HepG2 (cell line): ENCODE measurements at regions not wholly inside any gene's neighbourhood (a gene's known extent, or its start where the extent isn't known, plus 50 kb on each side); places are given as distances from the start of the nearest gene placed in this dataset.

ENCODE experiments used
- DNMT1 ChIP-seq: sonication (generic); formaldehyde crosslinking; IDR thresholded peaks from 2 replicates; pipeline ENCODE4 v1.5.1; 2020; ENCODE audit warnings: mild to moderate bottlenecking, missing genetic modification reagents
- ELF4 ChIP-seq: sonication (generic); formaldehyde crosslinking; IDR thresholded peaks from 2 replicates; pipeline ENCODE4 v1.5.0; 2020; ENCODE audit warnings: missing genetic modification reagents, mild to moderate bottlenecking, moderate library complexity, borderline replicate concordance
- GPN1 ChIP-seq: sonication (generic); formaldehyde crosslinking; IDR thresholded peaks from 2 replicates; pipeline ENCODE4 v1.5.1; 2020; ENCODE audit warnings: missing genetic modification reagents, borderline replicate concordance
- KLF15 ChIP-seq: sonication (generic); formaldehyde crosslinking; IDR thresholded peaks from 2 replicates; pipeline ENCODE4 v1.8.1; 2023; ENCODE audit warnings: borderline replicate concordance, mild to moderate bottlenecking, inconsistent platforms, missing genetic modification reagents, mixed read lengths
- NFIB ChIP-seq: sonication (generic); formaldehyde crosslinking; IDR thresholded peaks from 2 replicates; pipeline ENCODE4 v1.9.0; 2021; ENCODE audit warnings: missing genetic modification reagents, mild to moderate bottlenecking, borderline replicate concordance
- NR2F2 ChIP-seq: IDR thresholded peaks from 2 replicates; pipeline ENCODE4 v1.6.1; 2012; ENCODE audit warnings: low read depth, inconsistent platforms, borderline replicate concordance
- POLR2AphosphoS2 ChIP-seq: IDR thresholded peaks from 2 replicates; pipeline ENCODE4 v1.6.1; 2011; ENCODE audit warnings: low read depth, low read length, improper control_type of control experiment
- PREB ChIP-seq: sonication (generic); formaldehyde crosslinking; IDR thresholded peaks from 2 replicates; pipeline ENCODE4 v1.4.0; 2020; ENCODE audit warnings: missing genetic modification reagents
- TF ChIP-seq, protein P1 (sequence below): sonication (generic); formaldehyde crosslinking; IDR thresholded peaks from 2 replicates; pipeline ENCODE4 v1.8.1; 2023; ENCODE audit warnings: mild to moderate bottlenecking, missing genetic modification reagents
- TF ChIP-seq, protein P2 (sequence below): sonication (generic); formaldehyde crosslinking; IDR thresholded peaks from 2 replicates; pipeline ENCODE4 v1.8.1; 2023; ENCODE audit warnings: mild to moderate bottlenecking, moderate library complexity, missing genetic modification reagents

- TF ChIP-seq PREB (CRISPR knock-in tag) (no peak), ELF4 (CRISPR knock-in tag) (no peak), NFIB (no peak), DNMT1 (CRISPR knock-in tag) (no peak), GPN1 (CRISPR knock-in tag) (no peak), KLF15 (no peak), NR2F2 (no peak), POLR2AphosphoS2 (no peak)
- TF ChIP-seq, protein P1, sequence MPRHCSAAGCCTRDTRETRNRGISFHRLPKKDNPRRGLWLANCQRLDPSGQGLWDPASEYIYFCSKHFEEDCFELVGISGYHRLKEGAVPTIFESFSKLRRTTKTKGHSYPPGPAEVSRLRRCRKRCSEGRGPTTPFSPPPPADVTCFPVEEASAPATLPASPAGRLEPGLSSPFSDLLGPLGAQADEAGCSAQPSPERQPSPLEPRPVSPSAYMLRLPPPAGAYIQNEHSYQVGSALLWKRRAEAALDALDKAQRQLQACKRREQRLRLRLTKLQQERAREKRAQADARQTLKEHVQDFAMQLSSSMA (CRISPR knock-in tag), result no peak
- TF ChIP-seq, protein P2, sequence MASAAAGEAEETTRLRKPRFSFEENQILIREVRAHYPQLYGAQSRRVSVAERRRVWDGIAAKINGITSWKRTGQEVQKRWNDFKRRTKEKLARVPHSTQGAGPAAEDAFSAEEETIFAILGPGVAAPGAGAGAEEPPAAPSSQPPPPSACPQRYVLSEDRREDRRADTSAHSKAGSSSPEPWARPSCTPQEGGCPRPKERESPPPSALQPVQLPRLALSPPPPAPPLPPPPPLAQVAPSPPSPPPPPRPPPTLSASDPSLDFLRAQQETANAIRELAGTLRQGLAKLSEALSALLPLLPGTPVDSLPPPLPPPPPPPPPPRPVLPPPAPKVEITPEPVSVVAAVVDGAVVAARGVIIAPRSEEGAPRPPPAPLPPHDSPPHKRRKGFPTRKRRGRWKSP (CRISPR knock-in tag), result no peak
These were observed 341.0 kb downstream of the EIPR1 start (continued) for GRCh38 chr2:3036432-3037125.
